ENCODE measurements at regions not wholly inside any gene's neighbourhood (a gene's known extent, or its start where the extent isn't known, plus 50 kb on each side); places are given as distances from the start of the nearest gene placed in this dataset.
"Not testable (repeated sequence)": the region's sequence is repeated elsewhere in the genome, so short reads cannot be mapped to it uniquely, and the experiment has no call there.

GRCh38 chr21:9767592-9768375 is 753.6 kb upstream of the TPTE start:
- H3K79me1 ChIP-seq (ENCODE audit: low read length), result no peaks in the 10 kb centered on the region
- peak overlapping the region; percentile 3 for H3K4me3 ChIP-seq (ENCODE audit: low read length)
- H4K8ac ChIP-seq (ENCODE audit: low read depth, low read length), result no peak overlapping the region
- H3K27ac ChIP-seq (ENCODE audit: low read depth, low read length), result no peak overlapping the region
- H2AK5ac ChIP-seq (ENCODE audit: low read length), result no peak overlapping the region
- H3K4me2 ChIP-seq (ENCODE audit: low read length), result no peak overlapping the region
- no peak overlapping the region for H3K9ac ChIP-seq (ENCODE audit: low read length)
- no peak overlapping the region for H2BK120ac ChIP-seq (ENCODE audit: low read depth, low read length)
- H3K18ac ChIP-seq (ENCODE audit: low read length), result no peak overlapping the region
- H3K4ac ChIP-seq (ENCODE audit: low read depth, low read length), result no peak overlapping the region
- no CpG with 5 or more reads among the region's 44 CpGs for WGBS (ENCODE audit: extremely low coverage, insufficient coverage, low lambda C conversion rate)
- no peaks in the 10 kb centered on the region for H3K4me1 ChIP-seq (ENCODE audit: control insufficient read depth, low read depth, low read length)
- no peak overlapping the region for H3K56ac ChIP-seq (ENCODE audit: low read length)
- no peak overlapping the region for H2BK15ac ChIP-seq (replicated peaks; ENCODE audit: low read depth)
- no peaks in the 10 kb centered on the region for H3K27me3 ChIP-seq (ENCODE audit: insufficient read depth, low read length, poor library complexity)
- no peak for DNase-seq
- H3K23ac ChIP-seq (ENCODE audit: low read length), result no peak overlapping the region
- no peak overlapping the region for H2BK5ac ChIP-seq (ENCODE audit: low read length)
- no peak overlapping the region for H4K5ac ChIP-seq (ENCODE audit: low read length)
- H3K79me2 ChIP-seq (ENCODE audit: control insufficient read depth, insufficient read depth, low read length), result no peaks in the 10 kb centered on the region
- no peaks in the 10 kb centered on the region for H3K36me3 ChIP-seq (ENCODE audit: control insufficient read depth, insufficient read depth, low read length)

- not testable (repeated sequence) for H3K4ac ChIP-seq (ENCODE audit: low read depth, low read length); H3K56ac ChIP-seq (ENCODE audit: low read length); H3K79me1 ChIP-seq (ENCODE audit: low read length); H3K4me1 ChIP-seq (ENCODE audit: control insufficient read depth, low read depth, low read length); H2BK5ac ChIP-seq (ENCODE audit: low read length); DNase-seq; H2AK5ac ChIP-seq (ENCODE audit: low read length); H3K18ac ChIP-seq (ENCODE audit: low read length); H3K4me2 ChIP-seq (ENCODE audit: low read length); H3K27me3 ChIP-seq (ENCODE audit: insufficient read depth, low read length, poor library complexity); H2BK15ac ChIP-seq (replicated peaks; ENCODE audit: low read depth); H2BK120ac ChIP-seq (ENCODE audit: low read depth, low read length); H4K8ac ChIP-seq (ENCODE audit: low read depth, low read length); H3K9ac ChIP-seq (ENCODE audit: low read length); H3K27ac ChIP-seq (ENCODE audit: low read depth, low read length); H3K79me2 ChIP-seq (ENCODE audit: control insufficient read depth, insufficient read depth, low read length); H3K4me3 ChIP-seq (ENCODE audit: low read length); H3K36me3 ChIP-seq (ENCODE audit: control insufficient read depth, insufficient read depth, low read length); H4K5ac ChIP-seq (ENCODE audit: low read length); H3K23ac ChIP-seq (ENCODE audit: low read length)
- WGBS (ENCODE audit: extremely low coverage, insufficient coverage, low lambda C conversion rate), result no CpG with 5 or more reads among the region's 21 CpGs
Observed at GRCh38 chr21:9768376-9769130, 752.8 kb upstream of the TPTE start.

GRCh38 chr21:9769131-9769498 is 752.3 kb upstream of the TPTE start:
- not testable (repeated sequence) for H4K8ac ChIP-seq (ENCODE audit: low read depth, low read length); DNase-seq; H3K9ac ChIP-seq (ENCODE audit: low read length); H3K36me3 ChIP-seq (ENCODE audit: control insufficient read depth, insufficient read depth, low read length); H2BK120ac ChIP-seq (ENCODE audit: low read depth, low read length); H3K4me3 ChIP-seq (ENCODE audit: low read length); H3K56ac ChIP-seq (ENCODE audit: low read length); H3K27me3 ChIP-seq (ENCODE audit: insufficient read depth, low read length, poor library complexity); H3K4me2 ChIP-seq (ENCODE audit: low read length); H3K4ac ChIP-seq (ENCODE audit: low read depth, low read length); H3K18ac ChIP-seq (ENCODE audit: low read length); H3K23ac ChIP-seq (ENCODE audit: low read length); H3K27ac ChIP-seq (ENCODE audit: low read depth, low read length); H2BK5ac ChIP-seq (ENCODE audit: low read length); H2BK15ac ChIP-seq (replicated peaks; ENCODE audit: low read depth); H4K5ac ChIP-seq (ENCODE audit: low read length); H2AK5ac ChIP-seq (ENCODE audit: low read length); H3K4me1 ChIP-seq (ENCODE audit: control insufficient read depth, low read depth, low read length); H3K79me1 ChIP-seq (ENCODE audit: low read length); H3K79me2 ChIP-seq (ENCODE audit: control insufficient read depth, insufficient read depth, low read length)
- WGBS (ENCODE audit: extremely low coverage, insufficient coverage, low lambda C conversion rate), result no CpG with 5 or more reads among the region's 9 CpGs

- H3K79me1 ChIP-seq (ENCODE audit: low read length); H3K9ac ChIP-seq (ENCODE audit: low read length); H3K27me3 ChIP-seq (ENCODE audit: insufficient read depth, low read length, poor library complexity); H3K4me1 ChIP-seq (ENCODE audit: control insufficient read depth, low read depth, low read length); H4K8ac ChIP-seq (ENCODE audit: low read depth, low read length); H3K4me2 ChIP-seq (ENCODE audit: low read length); H2BK120ac ChIP-seq (ENCODE audit: low read depth, low read length); H3K56ac ChIP-seq (ENCODE audit: low read length); H2AK5ac ChIP-seq (ENCODE audit: low read length); H4K5ac ChIP-seq (ENCODE audit: low read length); H3K18ac ChIP-seq (ENCODE audit: low read length); H2BK5ac ChIP-seq (ENCODE audit: low read length); H3K4ac ChIP-seq (ENCODE audit: low read depth, low read length); DNase-seq; H3K27ac ChIP-seq (ENCODE audit: low read depth, low read length); H3K23ac ChIP-seq (ENCODE audit: low read length); H3K36me3 ChIP-seq (ENCODE audit: control insufficient read depth, insufficient read depth, low read length); H2BK15ac ChIP-seq (replicated peaks; ENCODE audit: low read depth); H3K79me2 ChIP-seq (ENCODE audit: control insufficient read depth, insufficient read depth, low read length): not testable (repeated sequence)
- WGBS (ENCODE audit: extremely low coverage, insufficient coverage, low lambda C conversion rate), result no CpG with 5 or more reads among the region's 17 CpGs
- H3K4me3 ChIP-seq (ENCODE audit: low read length), result peak overlapping the region; percentile 9
Observed at GRCh38 chr21:9769718-9770690, 751.4 kb upstream of the TPTE start.

GRCh38 chr21:9771466-9772347 is 749.7 kb upstream of the TPTE start:
- not testable (repeated sequence) for H3K27me3 ChIP-seq (ENCODE audit: insufficient read depth, low read length, poor library complexity); H3K9ac ChIP-seq (ENCODE audit: low read length); H3K4me1 ChIP-seq (ENCODE audit: control insufficient read depth, low read depth, low read length); H3K4me3 ChIP-seq (ENCODE audit: low read length); H2BK120ac ChIP-seq (ENCODE audit: low read depth, low read length); H2BK15ac ChIP-seq (replicated peaks; ENCODE audit: low read depth); H3K18ac ChIP-seq (ENCODE audit: low read length); H2BK5ac ChIP-seq (ENCODE audit: low read length); H2AK5ac ChIP-seq (ENCODE audit: low read length); H4K5ac ChIP-seq (ENCODE audit: low read length); H3K4ac ChIP-seq (ENCODE audit: low read depth, low read length); H3K27ac ChIP-seq (ENCODE audit: low read depth, low read length); H4K8ac ChIP-seq (ENCODE audit: low read depth, low read length); H3K4me2 ChIP-seq (ENCODE audit: low read length); H3K36me3 ChIP-seq (ENCODE audit: control insufficient read depth, insufficient read depth, low read length); DNase-seq; H3K79me1 ChIP-seq (ENCODE audit: low read length); H3K79me2 ChIP-seq (ENCODE audit: control insufficient read depth, insufficient read depth, low read length); H3K23ac ChIP-seq (ENCODE audit: low read length); H3K56ac ChIP-seq (ENCODE audit: low read length)
- no CpG with 5 or more reads among the region's 17 CpGs for WGBS (ENCODE audit: extremely low coverage, insufficient coverage, low lambda C conversion rate)
